PFSK-1 (cell line): ENCODE measurements at regions not wholly inside any gene's neighbourhood (a gene's known extent, or its start where the extent isn't known, plus 50 kb on each side); places are given as distances from the start of the nearest gene placed in this dataset.

ENCODE experiments used
- POLR2AphosphoS5 ChIP-seq: IDR thresholded peaks from 2 replicates; pipeline ENCODE4 v1.6.1; 2012; ENCODE audit warnings: low read depth, mild to moderate bottlenecking, control low read depth, low read length, moderate library complexity
- REST ChIP-seq, 2 experiments: IDR thresholded peaks; 2 replicates each; pipeline versions ENCODE4 v1.6.1 to v1.8.0; 2011 to 2012; ENCODE audit warnings: low read depth in 2 of 2, low read length in 2 of 2, control low read depth in 1 of 2, inconsistent platforms in 1 of 2, mild to moderate bottlenecking in 1 of 2, moderate library complexity in 1 of 2; ENCODE audit not compliant: insufficient read depth in 1 of 2
- SIN3A ChIP-seq: IDR thresholded peaks from 2 replicates; pipeline ENCODE4 v1.6.1; 2012; ENCODE audit warnings: mild to moderate bottlenecking, low read length, moderate library complexity, borderline replicate concordance; ENCODE audit not compliant: insufficient read depth
- TAF1 ChIP-seq: IDR thresholded peaks from 2 replicates; pipeline ENCODE4 v1.6.1; 2012; ENCODE audit warnings: low read length, control low read depth, borderline replicate concordance; ENCODE audit not compliant: insufficient read depth

- TF ChIP-seq TAF1, result no peak
- no peak for TF ChIP-seq REST (IDR thresholded peaks at IDR 0.05; ENCODE audit: insufficient read depth in 1 of 2, low read depth in 2 of 2, low read length in 2 of 2)
- TF ChIP-seq SIN3A, result no peak
- TF ChIP-seq POLR2AphosphoS5, result no peak
Measured at GRCh38 chr6:144467921-144468320, 182.8 kb downstream of the UTRN start.
